IgD-negative memory B cell (primary cell): ENCODE measurements at regions not wholly inside any gene's neighbourhood (a gene's known extent, or its start where the extent isn't known, plus 50 kb on each side); places are given as distances from the start of the nearest gene placed in this dataset.
"Not testable (repeated sequence)": the region's sequence is repeated elsewhere in the genome, so short reads cannot be mapped to it uniquely, and the experiment has no call there.

Source experiments
- H3K27ac Mint-ChIP-seq, 3 donors: one replicate each; pipeline ENCODE4 v1.8.0; 2020 to 2022; ENCODE audit warnings: mild to moderate bottlenecking in 3 of 3, mixed read lengths in 3 of 3, moderate library complexity in 1 of 3
- H3K27me3 Mint-ChIP-seq: one replicate; pipeline ENCODE4 v1.8.0; 2021; ENCODE audit warnings: mixed read lengths
- H3K36me3 Mint-ChIP-seq: one replicate; pipeline ENCODE4 v1.8.0; 2020; ENCODE audit warnings: mild to moderate bottlenecking, mixed read lengths
- H3K4me1 Mint-ChIP-seq, 3 donors: one replicate each; pipeline ENCODE4 v1.8.0; 2020 to 2022; ENCODE audit warnings: mixed read lengths in 3 of 3, mild to moderate bottlenecking in 1 of 3
- H3K4me3 Mint-ChIP-seq, 4 donors: one replicate each; pipeline ENCODE4 v1.8.0; 2020 to 2022; ENCODE audit warnings: mild to moderate bottlenecking in 4 of 4, mixed read lengths in 4 of 4, moderate library complexity in 3 of 4
- H3K9me3 Mint-ChIP-seq, 3 donors: one replicate each; pipeline ENCODE4 v1.8.0; 2020 to 2021; ENCODE audit warnings: mixed read lengths in 3 of 3, mild to moderate bottlenecking in 1 of 3

GRCh38 chr13:66237411-66238062, 992.6 kb downstream of the PCDH9 start:
- no peaks in the 10 kb centered on the region for H3K4me1 Mint-ChIP-seq
- no peaks in the 10 kb centered on the region for H3K27me3 Mint-ChIP-seq
- no peaks in the 10 kb centered on the region for H3K36me3 Mint-ChIP-seq
- H3K27ac Mint-ChIP-seq: no peak overlapping the region
- no peak overlapping the region for H3K4me3 Mint-ChIP-seq
- peaks cover 2 to 16% (median 3%) of the 10 kb centered on the region in 3 donors for H3K9me3 Mint-ChIP-seq

- no peaks in the 10 kb centered on the region for H3K36me3 Mint-ChIP-seq
- no peak overlapping the region for H3K27ac Mint-ChIP-seq
- H3K4me1 Mint-ChIP-seq: no peaks in the 10 kb centered on the region
- no peaks in the 10 kb centered on the region for H3K27me3 Mint-ChIP-seq
- no peak overlapping the region for H3K4me3 Mint-ChIP-seq
- H3K9me3 Mint-ChIP-seq: peaks cover 0 to 17% (median 3%) of the 10 kb centered on the region in 3 donors
These were observed 996.0 kb downstream of the PCDH9 start for GRCh38 chr13:66234159-66234558.

- H3K4me1 Mint-ChIP-seq, H3K4me3 Mint-ChIP-seq: not testable (repeated sequence)
These were observed 998.2 kb downstream of the PCDH9 start for GRCh38 chr13:66231958-66232357.

GRCh38 chr13:66225072-66225471, 1005.1 kb downstream of the PCDH9 start:
- H3K27me3 Mint-ChIP-seq: no peaks in the 10 kb centered on the region
- H3K36me3 Mint-ChIP-seq: no peaks in the 10 kb centered on the region
- H3K4me3 Mint-ChIP-seq: no peak overlapping the region
- H3K9me3 Mint-ChIP-seq: peaks cover 0 to 7% (median 1%) of the 10 kb centered on the region in 3 donors
- H3K27ac Mint-ChIP-seq: no peak overlapping the region
- H3K4me1 Mint-ChIP-seq: no peaks in the 10 kb centered on the region

More at GRCh38 chr13:66231958-66232357, 998.2 kb downstream of the PCDH9 start:
- H3K36me3 Mint-ChIP-seq, H3K27ac Mint-ChIP-seq, H3K27me3 Mint-ChIP-seq: not testable (repeated sequence)
- peaks cover 0 to 17% (median 2%) of the 10 kb centered on the region in 3 donors for H3K9me3 Mint-ChIP-seq

GRCh38 chr13:66224663-66225062, 1005.5 kb downstream of the PCDH9 start:
- H3K4me3 Mint-ChIP-seq: no peak overlapping the region
- no peaks in the 10 kb centered on the region for H3K27me3 Mint-ChIP-seq
- peaks cover 0 to 5% (median 1%) of the 10 kb centered on the region in 3 donors for H3K9me3 Mint-ChIP-seq
- H3K27ac Mint-ChIP-seq: no peak overlapping the region
- H3K36me3 Mint-ChIP-seq: no peaks in the 10 kb centered on the region
- H3K4me1 Mint-ChIP-seq: no peaks in the 10 kb centered on the region

GRCh38 chr13:66222926-66223325, 1007.2 kb downstream of the PCDH9 start:
- peaks cover 1% of the 10 kb centered on the region for H3K36me3 Mint-ChIP-seq
- H3K4me1 Mint-ChIP-seq: no peaks in the 10 kb centered on the region
- H3K27me3 Mint-ChIP-seq: no peaks in the 10 kb centered on the region
- no peak overlapping the region for H3K27ac Mint-ChIP-seq
- H3K9me3 Mint-ChIP-seq: peaks cover 0 to 5% (median 1%) of the 10 kb centered on the region in 3 donors
- no peak overlapping the region for H3K4me3 Mint-ChIP-seq

- Mint-ChIP-seq H3K36me3 (peaks cover 2% of the 10 kb centered on the region), H3K27ac (no peak overlapping the region), H3K4me1 (no peaks in the 10 kb centered on the region), H3K4me3 (no peak overlapping the region), H3K9me3 (peaks cover 0 to 5% (median 1%) of the 10 kb centered on the region in 3 donors), H3K27me3 (no peaks in the 10 kb centered on the region)
These were observed 1008.0 kb downstream of the PCDH9 start for GRCh38 chr13:66222127-66222526.

- H3K27me3 Mint-ChIP-seq: no peaks in the 10 kb centered on the region
- peaks cover 0 to 8% (median 1%) of the 10 kb centered on the region in 3 donors for H3K9me3 Mint-ChIP-seq
- H3K36me3 Mint-ChIP-seq: peaks cover 2% of the 10 kb centered on the region
These were observed 1010.6 kb downstream of the PCDH9 start for GRCh38 chr13:66219506-66219905.

GRCh38 chr13:66218583-66218982, 1011.6 kb downstream of the PCDH9 start:
- peaks cover 0 to 8% (median 1%) of the 10 kb centered on the region in 3 donors for H3K9me3 Mint-ChIP-seq
- H3K4me1 Mint-ChIP-seq: no peaks in the 10 kb centered on the region

More at GRCh38 chr13:66219506-66219905, 1010.6 kb downstream of the PCDH9 start:
- no peak overlapping the region for H3K27ac Mint-ChIP-seq
- H3K4me3 Mint-ChIP-seq: no peak overlapping the region
- H3K4me1 Mint-ChIP-seq: no peaks in the 10 kb centered on the region

GRCh38 chr13:66216728-66217127, 1013.4 kb downstream of the PCDH9 start:
- Mint-ChIP-seq H3K27me3 (no peaks in the 10 kb centered on the region), H3K4me3 (no peak overlapping the region), H3K27ac (no peak overlapping the region), H3K9me3 (peaks cover 0 to 8% (median 0%) of the 10 kb centered on the region in 3 donors), H3K4me1 (no peaks in the 10 kb centered on the region), H3K36me3 (peaks cover 2% of the 10 kb centered on the region)

More at GRCh38 chr13:66218583-66218982, 1011.6 kb downstream of the PCDH9 start:
- Mint-ChIP-seq H3K27me3 (no peaks in the 10 kb centered on the region), H3K4me3 (no peak overlapping the region), H3K27ac (no peak overlapping the region), H3K36me3 (peaks cover 2% of the 10 kb centered on the region)

GRCh38 chr13:66214467-66214866, 1015.7 kb downstream of the PCDH9 start:
- H3K4me3 Mint-ChIP-seq: no peak overlapping the region
- H3K27me3 Mint-ChIP-seq: no peaks in the 10 kb centered on the region
- H3K27ac Mint-ChIP-seq: no peak overlapping the region
- no peaks in the 10 kb centered on the region for H3K4me1 Mint-ChIP-seq
- peaks cover 2% of the 10 kb centered on the region for H3K36me3 Mint-ChIP-seq
- peaks cover 0 to 3% (median 0%) of the 10 kb centered on the region in 3 donors for H3K9me3 Mint-ChIP-seq

- Mint-ChIP-seq H3K36me3 (no peaks in the 10 kb centered on the region), H3K4me3 (no peak overlapping the region), H3K4me1 (no peaks in the 10 kb centered on the region), H3K27ac (no peak overlapping the region), H3K9me3 (peaks cover 0 to 3% (median 0%) of the 10 kb centered on the region in 3 donors), H3K27me3 (no peaks in the 10 kb centered on the region)
These were observed 1017.6 kb downstream of the PCDH9 start for GRCh38 chr13:66212511-66212910.

GRCh38 chr13:66210677-66211076, 1019.5 kb downstream of the PCDH9 start:
- no peak overlapping the region for H3K27ac Mint-ChIP-seq
- peaks cover 0 to 4% (median 0%) of the 10 kb centered on the region in 3 donors for H3K9me3 Mint-ChIP-seq
- H3K27me3 Mint-ChIP-seq: no peaks in the 10 kb centered on the region
- H3K4me1 Mint-ChIP-seq: peaks cover 0 to 4% (median 0%) of the 10 kb centered on the region in 3 donors
- H3K36me3 Mint-ChIP-seq: no peaks in the 10 kb centered on the region
- H3K4me3 Mint-ChIP-seq: no peak overlapping the region

- Mint-ChIP-seq H3K27ac (no peak overlapping the region), H3K4me3 (no peak overlapping the region), H3K9me3 (peaks cover 0 to 4% (median 0%) of the 10 kb centered on the region in 3 donors), H3K4me1 (peaks cover 0 to 4% (median 0%) of the 10 kb centered on the region in 3 donors), H3K27me3 (no peaks in the 10 kb centered on the region), H3K36me3 (no peaks in the 10 kb centered on the region)
These were observed 1021.5 kb downstream of the PCDH9 start for GRCh38 chr13:66208589-66208988.

- Mint-ChIP-seq H3K4me3 (no peak overlapping the region), H3K4me1 (peaks cover 0 to 4% (median 0%) of the 10 kb centered on the region in 3 donors), H3K27ac (no peak overlapping the region), H3K9me3 (peaks cover 0 to 4% (median 0%) of the 10 kb centered on the region in 3 donors), H3K27me3 (no peaks in the 10 kb centered on the region), H3K36me3 (no peaks in the 10 kb centered on the region)
These were observed 1022.5 kb downstream of the PCDH9 start for GRCh38 chr13:66207610-66208009.

GRCh38 chr13:66205807-66206206, 1024.3 kb downstream of the PCDH9 start:
- Mint-ChIP-seq H3K9me3 (peaks cover 0 to 4% (median 0%) of the 10 kb centered on the region in 3 donors), H3K27ac (no peak overlapping the region), H3K4me1 (peaks cover 0 to 4% (median 0%) of the 10 kb centered on the region in 3 donors), H3K27me3 (no peaks in the 10 kb centered on the region), H3K4me3 (no peak overlapping the region), H3K36me3 (no peaks in the 10 kb centered on the region)
